OCI-LY7 (cell line): ENCODE measurements at regions not wholly inside any gene's neighbourhood (a gene's known extent, or its start where the extent isn't known, plus 50 kb on each side); places are given as distances from the start of the nearest gene placed in this dataset.

ENCODE experiments used
- BruUV-seq: library from RNA; stranded (reverse); fragments of 400-500 nt; replicated peaks from 2 replicates; lab custom pipeline; 2021; lab: Mats Ljungman, UMichigan
- CTCF ChIA-PET: fragments of 300-600 bp; sonication (Branson Sonifier 250); formaldehyde crosslinking; loops from one replicate; lab custom pipeline; 2022; ENCODE audit warnings: antibody characterized with exemption; ENCODE audit not compliant: unreplicated experiment; lab: Charles Lee
- POLR2A ChIA-PET: fragments of 300-600 bp; sonication (Branson Sonifier 250); formaldehyde crosslinking; loops from one replicate; lab custom pipeline; 2022; ENCODE audit warnings: antibody characterized with exemption; lab: Charles Lee
- DNase-seq: peaks from one replicate; pipeline ENCODE4 v3.0.0-alpha.2; 2015; ENCODE audit warnings: low spot score
- H2AFZ ChIP-seq: fragments of 200-600 bp; sonication (generic), shearing (Covaris generic); 2 replicates; pipeline ENCODE4 v1.6.1; 2014; ENCODE audit warnings: mild to moderate bottlenecking, antibody characterized with exemption, low read length, moderate library complexity
- H3K27ac ChIP-seq: fragments of 200-600 bp; sonication (generic); 2 replicates; pipeline ENCODE4 v1.5.1; 2014; ENCODE audit warnings: mixed run types, low read depth, mild to moderate bottlenecking, moderate library complexity, low read length, inconsistent platforms; ENCODE audit not compliant: poor library complexity, severe bottlenecking
- H3K36me3 ChIP-seq: fragments of 200-600 bp; sonication (generic); 2 replicates; pipeline ENCODE4 v1.6.1; 2014; ENCODE audit warnings: mild to moderate bottlenecking, antibody characterized with exemption, low read length, moderate library complexity, mixed read lengths; ENCODE audit not compliant: insufficient read depth
- H3K4me1 ChIP-seq: fragments of 200-600 bp; sonication (generic); 2 replicates; pipeline ENCODE4 v1.5.1; 2014; ENCODE audit warnings: mild to moderate bottlenecking, low read length; ENCODE audit not compliant: insufficient read depth, poor library complexity, severe bottlenecking
- H3K4me2 ChIP-seq: fragments of 200-600 bp; sonication (generic); 2 replicates; pipeline ENCODE4 v1.6.1; 2014; ENCODE audit warnings: mild to moderate bottlenecking, low read length
- H3K4me3 ChIP-seq: fragments of 200-600 bp; sonication (generic); 2 replicates; pipeline ENCODE4 v1.5.1; 2014; ENCODE audit warnings: mild to moderate bottlenecking, low read depth, low read length; ENCODE audit not compliant: poor library complexity, severe bottlenecking
- H3K79me2 ChIP-seq: fragments of 200-600 bp; sonication (generic); 2 replicates; pipeline ENCODE4 v1.6.1; 2016; ENCODE audit warnings: low read depth, mild to moderate bottlenecking, low read length, moderate library complexity, mixed read lengths; ENCODE audit not compliant: insufficient read depth
- H3K9me2 ChIP-seq: fragments of 200-600 bp; sonication (generic); 2 replicates; pipeline ENCODE4 v1.6.1; 2016; ENCODE audit warnings: mild to moderate bottlenecking, low read length, mixed read lengths; ENCODE audit not compliant: insufficient read depth
- H3K9me3 ChIP-seq: fragments of 200-600 bp; sonication (generic); 2 replicates; pipeline ENCODE4 v1.6.1; 2014; ENCODE audit warnings: mild to moderate bottlenecking, mixed run types, low read length, mixed read lengths
- H4K20me1 ChIP-seq: fragments of 200-600 bp; sonication (generic); 2 replicates; pipeline ENCODE4 v1.6.1; 2014; ENCODE audit warnings: mild to moderate bottlenecking, antibody characterized with exemption, low read length, moderate library complexity, mixed read lengths; ENCODE audit not compliant: insufficient read depth
- EZH2phosphoT487 ChIP-seq: fragments of 200-600 bp; sonication (generic); IDR thresholded peaks from 2 replicates; pipeline ENCODE4 v1.6.1; 2018; ENCODE audit warnings: low read depth, borderline replicate concordance, mild to moderate bottlenecking, mixed run types, antibody characterized with exemption, low read length, moderate library complexity, mixed read lengths
- intact Hi-C: fragments of 100-400 bp; cut with micrococcal nuclease; formaldehyde crosslinking; loops from one replicate; pipeline ENCODE4 v1.10.0; 2022; ENCODE audit not compliant: unreplicated experiment
- TF ChIP-seq, protein P1 (sequence below): fragments of 200-600 bp; sonication (generic); conservative IDR thresholded peaks from 2 replicates; pipeline ENCODE4 v1.5.1; 2014; ENCODE audit warnings: mild to moderate bottlenecking, antibody characterized with exemption, low read length, moderate library complexity, mixed read lengths

GRCh38 chr1:4000811-4001251, 100.8 kb upstream of the C1orf174 start:
- Histone ChIP-seq H3K4me2 (no peak overlapping the region), H3K9me3 (0 out of 2 replicates have a peak, but pooled peaks cover 5% of the 10 kb centered on the region), H3K27ac (no peak overlapping the region), H2AFZ (no peak overlapping the region), H3K9me2 (no peaks in the 10 kb centered on the region), H3K36me3 (no peaks in the 10 kb centered on the region), H4K20me1 (no peaks in the 10 kb centered on the region), H3K79me2 (no peaks in the 10 kb centered on the region), H3K4me1 (peaks cover 3% of the 10 kb centered on the region), H3K4me3 (no peak overlapping the region)
- intact Hi-C loops, result no loop called here
- POLR2A ChIA-PET, result no interaction called here
- CTCF ChIA-PET, result no interaction called here
- DNase-seq, result no peak
- TF ChIP-seq EZH2phosphoT487, result no peak
- TF ChIP-seq, protein P1, sequence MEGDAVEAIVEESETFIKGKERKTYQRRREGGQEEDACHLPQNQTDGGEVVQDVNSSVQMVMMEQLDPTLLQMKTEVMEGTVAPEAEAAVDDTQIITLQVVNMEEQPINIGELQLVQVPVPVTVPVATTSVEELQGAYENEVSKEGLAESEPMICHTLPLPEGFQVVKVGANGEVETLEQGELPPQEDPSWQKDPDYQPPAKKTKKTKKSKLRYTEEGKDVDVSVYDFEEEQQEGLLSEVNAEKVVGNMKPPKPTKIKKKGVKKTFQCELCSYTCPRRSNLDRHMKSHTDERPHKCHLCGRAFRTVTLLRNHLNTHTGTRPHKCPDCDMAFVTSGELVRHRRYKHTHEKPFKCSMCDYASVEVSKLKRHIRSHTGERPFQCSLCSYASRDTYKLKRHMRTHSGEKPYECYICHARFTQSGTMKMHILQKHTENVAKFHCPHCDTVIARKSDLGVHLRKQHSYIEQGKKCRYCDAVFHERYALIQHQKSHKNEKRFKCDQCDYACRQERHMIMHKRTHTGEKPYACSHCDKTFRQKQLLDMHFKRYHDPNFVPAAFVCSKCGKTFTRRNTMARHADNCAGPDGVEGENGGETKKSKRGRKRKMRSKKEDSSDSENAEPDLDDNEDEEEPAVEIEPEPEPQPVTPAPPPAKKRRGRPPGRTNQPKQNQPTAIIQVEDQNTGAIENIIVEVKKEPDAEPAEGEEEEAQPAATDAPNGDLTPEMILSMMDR, result no peak
- BruUV-seq, result no TSS peak

DNA sequence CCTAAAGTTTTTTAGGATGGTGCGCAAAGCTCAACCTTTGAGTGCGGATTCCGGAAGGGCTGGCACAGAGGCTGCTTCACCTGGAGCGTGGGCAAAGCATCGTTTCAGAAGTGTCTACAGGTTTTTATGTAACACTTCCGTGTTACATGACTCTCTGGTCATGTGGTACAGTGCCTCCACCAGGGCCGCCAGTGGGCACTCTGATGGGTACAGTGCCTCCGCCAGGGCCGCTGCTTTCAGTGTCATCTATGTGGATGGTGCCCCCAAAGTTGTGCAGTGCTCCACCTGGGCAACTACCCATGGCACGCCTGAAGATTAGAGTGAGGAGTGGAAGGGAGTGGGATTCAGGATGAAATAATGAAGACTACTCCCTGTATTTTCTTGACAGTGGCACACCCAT, 101.4 kb upstream of the C1orf174 start:
- Histone ChIP-seq H3K27ac (no peak overlapping the region), H3K4me3 (no peak overlapping the region), H3K36me3 (no peaks in the 10 kb centered on the region), H3K79me2 (no peaks in the 10 kb centered on the region), H3K4me2 (no peak overlapping the region), H3K9me2 (no peaks in the 10 kb centered on the region), H2AFZ (no peak overlapping the region), H3K4me1 (peaks cover 8% of the 10 kb centered on the region), H3K9me3 (peaks cover 11% of the 10 kb centered on the region), H4K20me1 (no peaks in the 10 kb centered on the region)
- TF ChIP-seq EZH2phosphoT487, result no peak
- TF ChIP-seq, protein P1, result no peak
- no TSS peak for BruUV-seq
- DNase-seq, result no peak
- CTCF ChIA-PET, result no interaction called here
- intact Hi-C loops, result no loop called here
- POLR2A ChIA-PET, result no interaction called here

- no peak for DNase-seq
- H3K9me2 ChIP-seq, result no peaks in the 10 kb centered on the region
- H3K79me2 ChIP-seq, result no peaks in the 10 kb centered on the region
- no peaks in the 10 kb centered on the region for H3K36me3 ChIP-seq
- BruUV-seq, result no TSS peak
- H3K4me3 ChIP-seq, result no peak overlapping the region
- intact Hi-C loops, result no loop called here
- H3K9me3 ChIP-seq, result peaks cover 17% of the 10 kb centered on the region
- peaks cover 12% of the 10 kb centered on the region for H3K4me1 ChIP-seq
- no peak overlapping the region for H3K27ac ChIP-seq
- ChIA-PET POLR2A (interaction anchor here (0.8 kb wide), 1 partner anchor 25 kb away, joined by 3 read pairs; no protein-coding TSS in a partner anchor), CTCF (no interaction called here)
- H3K4me2 ChIP-seq, result no peak overlapping the region
- H4K20me1 ChIP-seq, result no peaks in the 10 kb centered on the region
- H2AFZ ChIP-seq, result no peak overlapping the region
- TF ChIP-seq EZH2phosphoT487, result no peak
- TF ChIP-seq, protein P1, result no peak
Observed at GRCh38 chr1:4002061-4002521, 102.0 kb upstream of the C1orf174 start.
